PC-3 (cell line): ENCODE measurements at regions not wholly inside any gene's neighbourhood (a gene's known extent, or its start where the extent isn't known, plus 50 kb on each side); places are given as distances from the start of the nearest gene placed in this dataset.

ENCODE experiments used
- ATAC-seq: fragments of 200-7000 bp; cut with Tn5 transposase; 2 replicates; pipeline ENCODE4 v1.9.1; 2020; ENCODE audit warnings: mild to moderate bottlenecking, moderate library complexity
- BruUV-seq: library from RNA; stranded (reverse); fragments of 400-500 nt; replicated peaks from 2 replicates; lab custom pipeline; 2021; lab: Mats Ljungman, UMichigan
- CTCF ChIA-PET: fragments of 300-600 bp; sonication (Branson Sonifier 250); formaldehyde crosslinking; loops from one replicate; lab custom pipeline; 2022; ENCODE audit warnings: antibody characterized with exemption; lab: Charles Lee
- POLR2A ChIA-PET: fragments of 300-600 bp; sonication (Branson Sonifier 250); formaldehyde crosslinking; loops from one replicate; lab custom pipeline; 2022; ENCODE audit warnings: antibody characterized with exemption; ENCODE audit not compliant: unreplicated experiment; lab: Charles Lee
- DNase-seq: peaks from one replicate; pipeline ENCODE4 v3.0.0-alpha.2; 2015
- H2AFZ ChIP-seq: fragments of 300-600 bp; sonication (generic); 2 replicates; pipeline ENCODE4 v1.6.0; 2016; ENCODE audit warnings: antibody characterized with exemption, low read length
- H3F3A ChIP-seq: fragments of 300-600 bp; sonication (generic); one replicate; pipeline ENCODE4 v1.6.0; 2017; ENCODE audit warnings: antibody characterized with exemption, low read length, control low read depth, mild to moderate bottlenecking; ENCODE audit not compliant: unreplicated experiment
- H3K27ac ChIP-seq: fragments of 300-600 bp; sonication (generic); 2 replicates; pipeline ENCODE4 v1.5.1; 2016; ENCODE audit warnings: mild to moderate bottlenecking, low read length
- H3K27me3 ChIP-seq: fragments of 300-600 bp; sonication (generic); 2 replicates; pipeline ENCODE4 v1.6.1; 2016; ENCODE audit warnings: low read length, mixed read lengths
- H3K36me3 ChIP-seq: fragments of 300-600 bp; sonication (generic); 2 replicates; pipeline ENCODE4 v1.6.1; 2016; ENCODE audit warnings: low read depth, mixed run types, low read length, mixed read lengths
- H3K4me1 ChIP-seq: fragments of 300-600 bp; sonication (generic); 2 replicates; pipeline ENCODE4 v1.5.1; 2016; ENCODE audit warnings: low read length; ENCODE audit not compliant: insufficient read depth
- H3K4me2 ChIP-seq: fragments of 300-600 bp; sonication (generic); 2 replicates; pipeline ENCODE4 v1.6.0; 2016; ENCODE audit warnings: low read length
- H3K4me3 ChIP-seq: fragments of 300-600 bp; sonication (generic); 2 replicates; pipeline ENCODE4 v1.5.1; 2016; ENCODE audit warnings: mild to moderate bottlenecking, low read length, mixed read lengths
- H3K79me2 ChIP-seq: fragments of 300-600 bp; sonication (generic); 2 replicates; pipeline ENCODE4 v1.6.1; 2017; ENCODE audit warnings: low read length, mixed read lengths
- H3K9ac ChIP-seq: fragments of 300-600 bp; sonication (generic); 2 replicates; pipeline ENCODE4 v1.6.0; 2016; ENCODE audit warnings: mild to moderate bottlenecking, low read length
- H3K9me2 ChIP-seq: fragments of 300-600 bp; sonication (generic); replicated peaks from 2 replicates; pipeline ENCODE4 v1.6.1; 2016; ENCODE audit warnings: mixed run types, low read length, mixed read lengths
- H3K9me3 ChIP-seq: fragments of 300-600 bp; sonication (generic); 2 replicates; pipeline ENCODE4 v1.6.1; 2016; ENCODE audit warnings: low read length, mixed read lengths
- H4K20me1 ChIP-seq: fragments of 300-600 bp; sonication (generic); 2 replicates; pipeline ENCODE4 v1.6.1; 2016; ENCODE audit warnings: low read length, mixed read lengths
- CTCF ChIP-seq: fragments of 300-600 bp; sonication (generic); conservative IDR thresholded peaks from 2 replicates; pipeline ENCODE4 v1.5.1; 2017; ENCODE audit warnings: antibody characterized with exemption, low read depth, mild to moderate bottlenecking, low read length
- EZH2 ChIP-seq: fragments of 300-600 bp; sonication (generic); IDR thresholded peaks from one replicate; pipeline ENCODE4 v1.6.1; 2017; ENCODE audit warnings: antibody characterized with exemption, mild to moderate bottlenecking, low read length; ENCODE audit not compliant: unreplicated experiment
- EZH2phosphoT487 ChIP-seq: fragments of 300-600 bp; sonication (generic); IDR thresholded peaks from 2 replicates; pipeline ENCODE4 v1.6.1; 2018; ENCODE audit warnings: mild to moderate bottlenecking, antibody characterized with exemption, low read length, borderline replicate concordance
- intact Hi-C: fragments of 100-400 bp; cut with micrococcal nuclease; formaldehyde crosslinking; loops from 2 replicates; pipeline ENCODE4 v1.9.0; 2023

- no TSS peak for BruUV-seq
Measured at GRCh38 chr18:75884728-75885127, 457.2 kb upstream of the SMIM21 start.

DNA sequence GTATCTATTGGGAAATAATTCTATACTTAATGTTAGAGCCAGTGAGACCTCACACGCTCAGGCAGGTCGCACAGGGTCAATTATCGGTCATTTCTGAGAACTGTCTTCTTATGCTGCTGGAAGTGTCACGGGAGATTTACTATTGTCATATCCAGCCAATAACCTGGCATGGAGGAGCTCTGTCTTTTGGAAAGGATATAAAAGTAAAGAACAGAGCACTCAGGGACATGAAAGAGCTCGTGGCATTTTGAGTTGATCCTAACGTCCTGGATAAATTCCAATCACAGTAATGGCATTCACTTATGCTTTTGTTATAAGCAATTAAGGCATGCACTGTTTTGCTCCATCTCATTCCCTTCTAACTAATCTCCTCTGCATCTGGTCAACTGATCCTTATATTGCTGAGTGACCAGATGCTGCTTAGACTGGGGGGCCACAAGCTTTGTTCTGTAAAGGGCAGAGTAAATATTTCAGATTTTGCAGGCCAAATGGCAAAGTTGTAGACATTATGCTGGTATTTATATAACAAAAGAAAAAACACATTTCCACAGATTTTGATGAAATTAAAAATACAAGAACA, 453.5 kb upstream of the SMIM21 start:
- CTCF ChIA-PET: no interaction called here

More at GRCh38 chr18:75884728-75885127, 457.2 kb upstream of the SMIM21 start:
- peaks cover 74% of the 10 kb centered on the region for H3K27me3 ChIP-seq
- intact Hi-C loops: no loop called here
- no peak overlapping the region for H3K4me2 ChIP-seq
- no peak overlapping the region for H2AFZ ChIP-seq
- no peaks in the 10 kb centered on the region for H3K9me3 ChIP-seq
- H3K4me3 ChIP-seq: no peak overlapping the region
- ChIA-PET CTCF (no interaction called here), POLR2A (no interaction called here)
- no peaks in the 10 kb centered on the region for H3K79me2 ChIP-seq
- DNase-seq: no peak
- H3F3A ChIP-seq: no peaks in the 10 kb centered on the region
- no peak overlapping the region for H3K9ac ChIP-seq
- H3K27ac ChIP-seq: no peak overlapping the region
- H4K20me1 ChIP-seq: no peaks in the 10 kb centered on the region
- H3K36me3 ChIP-seq: no peaks in the 10 kb centered on the region
- TF ChIP-seq EZH2phosphoT487 (no peak), EZH2 (no peak), CTCF (peak; percentile 30; the same call in 1 of the 2 replicates)
- no peaks in the 10 kb centered on the region for H3K4me1 ChIP-seq
- ATAC-seq: no peak
- no peaks in the 10 kb centered on the region for H3K9me2 ChIP-seq

More for the DNA sequence above, 453.5 kb upstream of the SMIM21 start:
- POLR2A ChIA-PET: no interaction called here
- Histone ChIP-seq H3K36me3 (no peaks in the 10 kb centered on the region), H3K4me3 (no peak overlapping the region), H3K27ac (no peak overlapping the region), H3K79me2 (no peaks in the 10 kb centered on the region), H3K4me1 (no peaks in the 10 kb centered on the region), H3K9me2 (no peaks in the 10 kb centered on the region), H3K9me3 (no peaks in the 10 kb centered on the region), H3K27me3 (peaks cover 48% of the 10 kb centered on the region), H3K9ac (no peak overlapping the region), H2AFZ (no peak overlapping the region), H4K20me1 (no peaks in the 10 kb centered on the region), H3F3A (no peaks in the 10 kb centered on the region), H3K4me2 (no peak overlapping the region)
- BruUV-seq: no TSS peak
- DNase-seq: no peak
- TF ChIP-seq EZH2 (no peak), CTCF (no peak), EZH2phosphoT487 (no peak)
- ATAC-seq: no peak
- intact Hi-C loops: no loop called here
